HepG2 (cell line): ENCODE measurements at regions not wholly inside any gene's neighbourhood (a gene's known extent, or its start where the extent isn't known, plus 50 kb on each side); places are given as distances from the start of the nearest gene placed in this dataset.

ENCODE experiments used
- CHD2 ChIP-seq: IDR thresholded peaks from 2 replicates; pipeline ENCODE4 v1.6.1; 2011; ENCODE audit warnings: low read depth, low read length, improper control_type of control experiment
- FOXJ3 ChIP-seq: sonication (generic); formaldehyde crosslinking; IDR thresholded peaks from 2 replicates; pipeline ENCODE4 v1.4.0; 2020; ENCODE audit warnings: missing genetic modification reagents, mild to moderate bottlenecking, borderline replicate concordance
- KDM1A ChIP-seq: IDR thresholded peaks from 2 replicates; pipeline ENCODE4 v1.6.1; 2016; ENCODE audit warnings: missing compliant biosample characterization
- MAX ChIP-seq: IDR thresholded peaks from 2 replicates; pipeline ENCODE4 v1.6.1; 2012; ENCODE audit warnings: inconsistent platforms
- MEIS1 ChIP-seq: sonication (generic); formaldehyde crosslinking; IDR thresholded peaks from 2 replicates; pipeline ENCODE4 v1.9.0; 2021; ENCODE audit warnings: mild to moderate bottlenecking, missing genetic modification reagents, moderate library complexity, borderline replicate concordance
- SMAD1 ChIP-seq: sonication (generic); formaldehyde crosslinking; IDR thresholded peaks from 2 replicates; pipeline ENCODE4 v1.4.0; 2020; ENCODE audit warnings: missing genetic modification reagents, low read depth, mild to moderate bottlenecking, borderline replicate concordance
- TBX2 ChIP-seq: sonication (generic); formaldehyde crosslinking; IDR thresholded peaks from 2 replicates; pipeline ENCODE4 v1.5.0; 2020; ENCODE audit warnings: missing genetic modification reagents, mild to moderate bottlenecking, borderline replicate concordance
- ZBTB10 ChIP-seq: sonication (generic); formaldehyde crosslinking; IDR thresholded peaks from 2 replicates; pipeline ENCODE4 v1.4.0; 2020; ENCODE audit warnings: missing genetic modification reagents, borderline replicate concordance
- ZNF121 ChIP-seq: sonication (generic); formaldehyde crosslinking; IDR thresholded peaks from 2 replicates; pipeline ENCODE4 v1.5.0; 2020; ENCODE audit warnings: mild to moderate bottlenecking, missing genetic modification reagents
- ZNF207 ChIP-seq: fragments of 450-650 bp; IDR thresholded peaks from 2 replicates; pipeline ENCODE4 v1.6.1; 2016; ENCODE audit warnings: antibody characterized with exemption, borderline replicate concordance
- ZNF713 ChIP-seq: sonication (generic); formaldehyde crosslinking; IDR thresholded peaks from 2 replicates; pipeline ENCODE4 v1.4.0; 2020; ENCODE audit warnings: mild to moderate bottlenecking, missing genetic modification reagents
- TF ChIP-seq, protein P1 (sequence below): sonication (generic); formaldehyde crosslinking; IDR thresholded peaks from 2 replicates; pipeline ENCODE4 v1.5.0; 2020; ENCODE audit warnings: mild to moderate bottlenecking, missing genetic modification reagents, moderate library complexity
- TF ChIP-seq, protein P2 (sequence below): sonication (generic); formaldehyde crosslinking; IDR thresholded peaks from 2 replicates; pipeline ENCODE4 v1.4.0; 2020; ENCODE audit warnings: mild to moderate bottlenecking, missing genetic modification reagents
- TF ChIP-seq, protein P3 (sequence below): sonication (generic); formaldehyde crosslinking; IDR thresholded peaks from 2 replicates; pipeline ENCODE4 v1.5.0; 2020; ENCODE audit warnings: mild to moderate bottlenecking, missing genetic modification reagents

- TF ChIP-seq TBX2 (CRISPR knock-in tag) = no peak
- no peak for TF ChIP-seq MEIS1 (CRISPR knock-in tag)
- TF ChIP-seq, protein P1, sequence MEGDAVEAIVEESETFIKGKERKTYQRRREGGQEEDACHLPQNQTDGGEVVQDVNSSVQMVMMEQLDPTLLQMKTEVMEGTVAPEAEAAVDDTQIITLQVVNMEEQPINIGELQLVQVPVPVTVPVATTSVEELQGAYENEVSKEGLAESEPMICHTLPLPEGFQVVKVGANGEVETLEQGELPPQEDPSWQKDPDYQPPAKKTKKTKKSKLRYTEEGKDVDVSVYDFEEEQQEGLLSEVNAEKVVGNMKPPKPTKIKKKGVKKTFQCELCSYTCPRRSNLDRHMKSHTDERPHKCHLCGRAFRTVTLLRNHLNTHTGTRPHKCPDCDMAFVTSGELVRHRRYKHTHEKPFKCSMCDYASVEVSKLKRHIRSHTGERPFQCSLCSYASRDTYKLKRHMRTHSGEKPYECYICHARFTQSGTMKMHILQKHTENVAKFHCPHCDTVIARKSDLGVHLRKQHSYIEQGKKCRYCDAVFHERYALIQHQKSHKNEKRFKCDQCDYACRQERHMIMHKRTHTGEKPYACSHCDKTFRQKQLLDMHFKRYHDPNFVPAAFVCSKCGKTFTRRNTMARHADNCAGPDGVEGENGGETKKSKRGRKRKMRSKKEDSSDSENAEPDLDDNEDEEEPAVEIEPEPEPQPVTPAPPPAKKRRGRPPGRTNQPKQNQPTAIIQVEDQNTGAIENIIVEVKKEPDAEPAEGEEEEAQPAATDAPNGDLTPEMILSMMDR (CRISPR knock-in tag) = no peak
- no peak for TF ChIP-seq SMAD1 (CRISPR knock-in tag)
- no peak for TF ChIP-seq ZNF207
- TF ChIP-seq ZNF121 (CRISPR knock-in tag) = no peak
- TF ChIP-seq ZNF713 = no peak
- no peak for TF ChIP-seq CHD2
- no peak for TF ChIP-seq MAX
- TF ChIP-seq ZBTB10 (CRISPR knock-in tag) = no peak
- TF ChIP-seq, protein P2, sequence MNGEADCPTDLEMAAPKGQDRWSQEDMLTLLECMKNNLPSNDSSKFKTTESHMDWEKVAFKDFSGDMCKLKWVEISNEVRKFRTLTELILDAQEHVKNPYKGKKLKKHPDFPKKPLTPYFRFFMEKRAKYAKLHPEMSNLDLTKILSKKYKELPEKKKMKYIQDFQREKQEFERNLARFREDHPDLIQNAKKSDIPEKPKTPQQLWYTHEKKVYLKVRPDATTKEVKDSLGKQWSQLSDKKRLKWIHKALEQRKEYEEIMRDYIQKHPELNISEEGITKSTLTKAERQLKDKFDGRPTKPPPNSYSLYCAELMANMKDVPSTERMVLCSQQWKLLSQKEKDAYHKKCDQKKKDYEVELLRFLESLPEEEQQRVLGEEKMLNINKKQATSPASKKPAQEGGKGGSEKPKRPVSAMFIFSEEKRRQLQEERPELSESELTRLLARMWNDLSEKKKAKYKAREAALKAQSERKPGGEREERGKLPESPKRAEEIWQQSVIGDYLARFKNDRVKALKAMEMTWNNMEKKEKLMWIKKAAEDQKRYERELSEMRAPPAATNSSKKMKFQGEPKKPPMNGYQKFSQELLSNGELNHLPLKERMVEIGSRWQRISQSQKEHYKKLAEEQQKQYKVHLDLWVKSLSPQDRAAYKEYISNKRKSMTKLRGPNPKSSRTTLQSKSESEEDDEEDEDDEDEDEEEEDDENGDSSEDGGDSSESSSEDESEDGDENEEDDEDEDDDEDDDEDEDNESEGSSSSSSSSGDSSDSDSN (CRISPR knock-in tag) = no peak
- TF ChIP-seq, protein P3, sequence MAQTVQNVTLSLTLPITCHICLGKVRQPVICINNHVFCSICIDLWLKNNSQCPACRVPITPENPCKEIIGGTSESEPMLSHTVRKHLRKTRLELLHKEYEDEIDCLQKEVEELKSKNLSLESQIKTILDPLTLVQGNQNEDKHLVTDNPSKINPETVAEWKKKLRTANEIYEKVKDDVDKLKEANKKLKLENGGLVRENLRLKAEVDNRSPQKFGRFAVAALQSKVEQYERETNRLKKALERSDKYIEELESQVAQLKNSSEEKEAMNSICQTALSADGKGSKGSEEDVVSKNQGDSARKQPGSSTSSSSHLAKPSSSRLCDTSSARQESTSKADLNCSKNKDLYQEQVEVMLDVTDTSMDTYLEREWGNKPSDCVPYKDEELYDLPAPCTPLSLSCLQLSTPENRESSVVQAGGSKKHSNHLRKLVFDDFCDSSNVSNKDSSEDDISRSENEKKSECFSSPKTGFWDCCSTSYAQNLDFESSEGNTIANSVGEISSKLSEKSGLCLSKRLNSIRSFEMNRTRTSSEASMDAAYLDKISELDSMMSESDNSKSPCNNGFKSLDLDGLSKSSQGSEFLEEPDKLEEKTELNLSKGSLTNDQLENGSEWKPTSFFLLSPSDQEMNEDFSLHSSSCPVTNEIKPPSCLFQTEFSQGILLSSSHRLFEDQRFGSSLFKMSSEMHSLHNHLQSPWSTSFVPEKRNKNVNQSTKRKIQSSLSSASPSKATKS (CRISPR knock-in tag) = no peak
- TF ChIP-seq KDM1A = no peak
- TF ChIP-seq FOXJ3 = no peak
Observed at GRCh38 chr4:104188301-104188700, 306.4 kb downstream of the CXXC4 start.
